ENCODE measurements at regions not wholly inside any gene's neighbourhood (a gene's known extent, or its start where the extent isn't known, plus 50 kb on each side); places are given as distances from the start of the nearest gene placed in this dataset.
"Not testable (repeated sequence)": the region's sequence is repeated elsewhere in the genome, so short reads cannot be mapped to it uniquely, and the experiment has no call there.

- DNase-seq, result no peak
Measured at GRCh38 chr10:109261231-109261630, 662.1 kb downstream of the XPNPEP1 start.

GRCh38 chr10:109259293-109259692, 664.0 kb downstream of the XPNPEP1 start:
- DNase-seq, result no peak

GRCh38 chr10:109253306-109253705, 670.0 kb downstream of the XPNPEP1 start:
- DNase-seq, result no peak

GRCh38 chr10:109250152-109250551, 673.2 kb downstream of the XPNPEP1 start:
- DNase-seq, result no peak

GRCh38 chr10:109247814-109248213, 675.5 kb downstream of the XPNPEP1 start:
- DNase-seq, result no peak

- DNase-seq, result no peak
Measured at GRCh38 chr10:109245821-109246220, 677.5 kb downstream of the XPNPEP1 start.

GRCh38 chr10:109239371-109239770, 683.9 kb downstream of the XPNPEP1 start:
- DNase-seq, result no peak

GRCh38 chr10:109237682-109238081, 685.6 kb downstream of the XPNPEP1 start:
- DNase-seq, result no peak

GRCh38 chr10:109237050-109237449, 686.3 kb downstream of the XPNPEP1 start:
- DNase-seq, result no peak

- not testable (repeated sequence) for DNase-seq
Measured at GRCh38 chr10:109223533-109223932, 699.8 kb downstream of the XPNPEP1 start.

- no peak for DNase-seq
Measured at GRCh38 chr10:109219935-109220605, 703.2 kb downstream of the XPNPEP1 start.

- no peak for DNase-seq
Measured at GRCh38 chr10:109218207-109218606, 705.1 kb downstream of the XPNPEP1 start.

- DNase-seq, result no peak
Measured at GRCh38 chr10:109215291-109216075, 707.8 kb downstream of the XPNPEP1 start.

GRCh38 chr10:109214891-109215290, 708.4 kb downstream of the XPNPEP1 start:
- DNase-seq, result not testable (repeated sequence)

- no peak for DNase-seq
Measured at GRCh38 chr10:109207361-109207760, 716.0 kb downstream of the XPNPEP1 start.

- DNase-seq, result no peak
Measured at GRCh38 chr10:109205929-109206585, 717.3 kb downstream of the XPNPEP1 start.

GRCh38 chr10:109203646-109204353, 719.5 kb downstream of the XPNPEP1 start:
- DNase-seq, result no peak

GRCh38 chr10:109202111-109202510, 721.2 kb downstream of the XPNPEP1 start:
- DNase-seq, result no peak

GRCh38 chr10:109200646-109201045, 722.7 kb downstream of the XPNPEP1 start:
- no peak for DNase-seq

- no peak for DNase-seq
Measured at GRCh38 chr10:109191823-109192222, 731.5 kb downstream of the XPNPEP1 start.

- no peak for DNase-seq
Measured at GRCh38 chr10:109191341-109191740, 732.0 kb downstream of the XPNPEP1 start.

- no peak for DNase-seq
Measured at GRCh38 chr10:109187677-109188076, 735.6 kb downstream of the XPNPEP1 start.

GRCh38 chr10:109183366-109183765, 739.9 kb downstream of the XPNPEP1 start:
- no peak for DNase-seq
